Coronary artery (tissue), 2 donors: ENCODE measurements at regions not wholly inside any gene's neighbourhood (a gene's known extent, or its start where the extent isn't known, plus 50 kb on each side); places are given as distances from the start of the nearest gene placed in this dataset.

Experiments used
- DNase-seq: peaks from one replicate; pipeline ENCODE4 v3.0.0-alpha.2; 2017; ENCODE audit warnings: low spot score
- H3K27ac ChIP-seq, 2 donors: fragments of 200-600 bp; sonication (generic); one replicate each; pipeline ENCODE4 v1.5.1; 2016 to 2019
- H3K4me3 ChIP-seq: fragments of 200-600 bp; sonication (generic); 2 replicates; pipeline ENCODE4 v1.5.1; 2016; ENCODE audit warnings: mild to moderate bottlenecking, moderate library complexity
- CTCF ChIP-seq: fragments of 200-600 bp; sonication (generic); IDR thresholded peaks from one replicate; pipeline ENCODE4 v1.5.1; 2019; ENCODE audit warnings: antibody characterized with exemption

- no peak for TF ChIP-seq CTCF
- no peak overlapping the region for H3K4me3 ChIP-seq
- no peak for DNase-seq
- H3K27ac ChIP-seq = no peak overlapping the region
Measured at GRCh38 chr7:42574685-42575084, 337.2 kb downstream of the C7orf25 start.

DNA sequence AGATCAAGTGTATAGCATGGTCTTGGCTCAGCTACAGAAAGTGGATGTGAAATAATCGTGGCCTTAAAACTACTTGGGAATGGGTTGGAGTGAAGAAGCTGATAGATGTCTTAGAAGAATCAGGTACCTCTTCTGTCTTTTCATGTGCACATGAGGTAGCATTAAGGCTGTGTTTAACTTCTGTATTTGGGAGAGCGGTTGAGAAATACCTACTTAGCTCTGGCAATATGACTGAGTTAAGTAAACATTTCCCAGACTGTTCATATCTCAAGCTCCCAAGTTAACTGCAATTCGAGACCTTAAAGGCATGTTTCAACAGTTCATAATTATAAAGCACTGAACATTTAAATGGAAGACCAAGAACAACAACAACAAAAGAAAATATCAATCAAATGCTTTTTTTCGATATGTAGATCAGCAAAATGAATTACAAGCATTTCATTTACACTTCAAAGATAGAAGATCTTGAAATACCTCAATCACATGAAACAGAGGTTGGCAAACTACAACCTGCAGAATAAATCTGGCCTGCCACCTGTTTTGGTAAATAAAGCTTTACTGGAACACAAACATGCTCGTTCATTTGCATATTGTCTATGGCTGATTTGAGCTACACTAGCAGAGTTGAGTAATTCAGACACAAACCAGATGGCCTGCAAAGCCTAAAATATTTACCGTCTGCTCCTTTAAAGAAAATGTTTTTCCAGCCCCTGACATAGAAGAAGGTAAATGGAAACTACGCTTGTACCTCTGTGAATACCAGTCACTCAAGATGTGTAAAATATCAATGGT, 337.1 kb upstream of the GLI3 start:
- DNase-seq = no peak
- Histone ChIP-seq H3K4me3 (no peak overlapping the region), H3K27ac (no peak overlapping the region)
- no peak for TF ChIP-seq CTCF

GRCh38 chr7:42572561-42572960, 335.6 kb upstream of the GLI3 start:
- Histone ChIP-seq H3K4me3 (no peak overlapping the region), H3K27ac (no peak overlapping the region)
- no peak for TF ChIP-seq CTCF
- DNase-seq = no peak

- H3K4me3 ChIP-seq = no peak overlapping the region
- DNase-seq = no peak
- TF ChIP-seq CTCF = no peak
- H3K27ac ChIP-seq = no peak overlapping the region
Measured at GRCh38 chr7:42572056-42572455, 335.0 kb upstream of the GLI3 start.

DNA sequence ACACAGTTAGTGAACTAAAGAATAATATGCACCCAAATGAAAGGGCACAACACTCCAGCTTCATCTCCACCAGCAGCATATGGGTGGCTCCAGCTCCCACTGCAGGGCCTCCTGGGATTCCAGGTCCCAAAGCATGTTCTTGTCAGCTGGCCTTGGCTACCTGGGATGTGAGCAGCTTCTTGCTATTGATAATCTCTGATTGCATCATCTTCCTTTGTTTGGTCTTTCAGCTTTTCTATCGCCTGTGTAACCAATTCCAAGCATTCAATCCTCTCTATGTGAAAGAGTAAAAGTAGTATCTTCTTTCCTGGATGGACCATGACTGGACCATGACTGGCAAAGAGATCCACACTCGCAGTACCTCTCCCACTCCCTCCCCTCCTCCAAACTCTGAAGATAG, 333.9 kb upstream of the GLI3 start:
- Histone ChIP-seq H3K4me3 (no peak overlapping the region), H3K27ac (no peak overlapping the region)
- no peak for DNase-seq
- TF ChIP-seq CTCF = no peak

GRCh38 chr7:42567051-42567450, 330.0 kb upstream of the GLI3 start:
- TF ChIP-seq CTCF = no peak
- DNase-seq = no peak
- Histone ChIP-seq H3K27ac (no peak overlapping the region), H3K4me3 (no peak overlapping the region)

DNA sequence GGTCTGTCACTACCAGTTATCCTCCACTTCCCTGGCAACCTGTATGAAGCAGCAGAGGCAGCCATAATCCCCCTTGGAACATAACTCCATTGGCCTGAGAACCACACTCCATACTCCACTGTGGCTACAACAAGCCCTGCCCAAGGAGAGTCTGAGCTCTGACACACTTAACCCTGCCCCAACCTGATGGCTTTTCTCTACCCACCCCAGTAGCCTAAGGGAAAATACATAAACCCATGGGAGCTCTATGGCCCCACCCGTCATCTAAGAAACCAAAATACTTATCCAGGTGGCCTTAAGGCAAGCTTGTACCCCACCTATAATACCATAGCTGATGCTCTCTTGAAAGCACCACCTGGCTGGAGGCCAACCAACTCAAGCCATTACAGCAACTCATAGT, 324.8 kb upstream of the GLI3 start:
- H3K4me3 ChIP-seq = no peak overlapping the region
- no peak for TF ChIP-seq CTCF
- DNase-seq = no peak
- no peak overlapping the region for H3K27ac ChIP-seq
